Stimulated activated naive CD8-positive, alpha-beta T cell treated with anti-CD3 and anti-CD28 coated beads, Interleukin-15, Interleukin-2, amounts not matched to agents 100 U/mL and 50 U/mL, for 24 hours (primary cell): ENCODE measurements at regions not wholly inside any gene's neighbourhood (a gene's known extent, or its start where the extent isn't known, plus 50 kb on each side); places are given as distances from the start of the nearest gene placed in this dataset.
"Not testable (repeated sequence)": the region's sequence is repeated elsewhere in the genome, so short reads cannot be mapped to it uniquely, and the experiment has no call there.

ENCODE experiments used
- ATAC-seq: fragments of 150-1000 bp; cut with Tn5 transposase; one replicate; pipeline ENCODE4 v1.10.0; 2021
- DNase-seq: peaks from one replicate; pipeline ENCODE4 v3.0.0; 2021

DNA sequence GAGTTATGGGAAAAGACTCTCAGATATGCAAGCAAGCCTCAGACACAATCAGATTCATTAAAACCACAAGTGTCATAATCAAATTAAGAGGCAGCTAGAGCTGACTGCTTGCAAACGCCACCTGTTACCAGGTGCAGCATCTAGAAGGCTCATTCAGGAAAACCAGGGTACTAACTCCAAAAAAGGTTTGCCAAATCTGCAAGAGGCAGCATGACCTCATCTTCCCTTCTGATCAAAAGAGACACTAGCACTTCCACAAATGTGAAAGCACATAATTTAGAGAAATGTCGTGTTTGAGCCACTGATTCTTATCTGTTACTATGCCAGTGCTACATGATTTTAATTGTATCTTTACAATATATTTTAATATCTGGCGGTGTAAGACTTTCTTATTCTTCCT is 123.3 kb upstream of the NANOGP8 start:
- ATAC-seq (no peak), DNase-seq (no peak)

DNA sequence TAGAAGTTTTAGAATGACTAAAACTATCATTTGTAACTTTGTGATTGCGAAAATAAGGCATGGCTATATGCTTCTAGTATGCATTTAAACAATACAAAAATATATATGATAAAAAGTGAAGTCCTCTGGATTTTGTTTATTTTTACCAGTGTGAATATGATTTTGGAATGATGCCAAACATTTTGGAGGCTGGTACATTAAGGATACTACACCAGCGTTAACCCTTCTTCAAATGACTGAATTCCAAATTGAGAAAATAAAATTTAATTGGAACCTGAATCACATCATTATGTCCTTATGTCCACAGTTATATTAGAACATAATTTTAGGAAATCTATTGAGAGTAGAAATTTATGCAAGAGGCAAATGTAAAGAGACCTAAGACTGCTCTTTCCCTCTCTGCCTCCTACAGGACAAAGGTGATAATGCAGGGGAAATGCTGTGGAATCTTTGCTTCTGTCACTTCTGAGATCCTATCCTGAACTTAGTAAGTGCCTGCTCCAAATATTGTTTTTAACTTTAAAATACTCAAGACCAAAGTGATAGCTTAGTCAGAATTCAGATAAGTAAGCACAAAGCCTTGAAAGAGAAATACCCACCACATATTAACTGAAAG is 121.1 kb upstream of the NANOGP8 start:
- DNase-seq (peak; percentile 5), ATAC-seq (no peak)

DNA sequence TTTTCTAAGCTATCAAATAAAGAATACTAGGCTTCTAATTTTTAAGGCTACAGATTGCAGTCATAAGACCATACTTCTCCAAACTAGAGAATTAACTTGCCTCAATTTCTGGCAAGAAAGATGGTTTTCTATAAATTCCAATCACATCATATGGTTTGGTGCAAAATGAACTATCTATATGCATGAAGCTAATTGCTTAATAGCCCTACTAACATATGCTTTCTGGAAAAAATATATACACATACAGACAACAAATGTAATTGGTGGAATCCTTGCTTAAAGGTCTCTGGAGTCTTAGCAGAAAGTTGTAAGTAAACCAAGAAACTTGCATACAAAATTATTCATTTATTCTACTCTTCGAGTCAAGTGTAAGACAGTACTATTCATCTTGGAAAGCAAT is 113.1 kb upstream of the NANOGP8 start:
- no peak for ATAC-seq
- DNase-seq, result no peak

DNA sequence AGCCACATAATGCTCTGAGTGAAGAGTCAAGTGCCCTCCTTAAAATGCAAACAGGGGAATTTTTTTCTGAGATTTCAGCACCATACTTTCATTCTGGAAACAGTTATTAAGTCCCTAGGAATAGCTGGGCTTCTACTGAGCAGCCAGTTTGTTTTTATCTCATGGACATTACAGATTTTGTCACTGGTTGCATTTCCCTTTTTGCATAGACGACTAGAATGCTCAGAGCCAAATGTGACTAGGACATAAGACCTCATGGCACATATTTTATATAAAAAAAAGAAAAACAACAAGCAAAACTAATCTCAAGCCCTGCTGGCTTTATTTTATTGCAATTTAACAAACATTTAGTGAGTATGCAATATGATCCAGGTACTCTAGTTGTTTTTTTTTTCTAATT is 112.7 kb upstream of the NANOGP8 start:
- no peak for ATAC-seq
- DNase-seq, result no peak

DNA sequence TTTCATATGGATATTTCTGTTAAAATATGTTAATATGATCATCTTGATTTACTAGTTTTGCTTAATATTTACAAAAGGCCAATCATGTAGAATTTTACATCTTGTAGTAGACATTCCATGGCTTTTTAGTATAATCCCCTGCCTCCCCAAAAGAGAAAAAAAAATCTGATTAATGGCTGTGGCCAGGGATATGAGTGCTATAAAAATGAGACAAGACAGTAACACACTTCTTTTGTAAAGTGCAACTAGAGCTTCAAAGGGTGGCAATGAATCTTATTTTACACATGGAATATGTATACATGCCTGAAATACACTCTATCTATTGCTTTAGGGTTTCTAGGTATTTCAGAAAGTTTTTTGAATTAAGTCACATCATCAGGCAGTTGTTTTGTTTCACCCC is 112.2 kb upstream of the NANOGP8 start:
- DNase-seq (no peak), ATAC-seq (no peak)

DNA sequence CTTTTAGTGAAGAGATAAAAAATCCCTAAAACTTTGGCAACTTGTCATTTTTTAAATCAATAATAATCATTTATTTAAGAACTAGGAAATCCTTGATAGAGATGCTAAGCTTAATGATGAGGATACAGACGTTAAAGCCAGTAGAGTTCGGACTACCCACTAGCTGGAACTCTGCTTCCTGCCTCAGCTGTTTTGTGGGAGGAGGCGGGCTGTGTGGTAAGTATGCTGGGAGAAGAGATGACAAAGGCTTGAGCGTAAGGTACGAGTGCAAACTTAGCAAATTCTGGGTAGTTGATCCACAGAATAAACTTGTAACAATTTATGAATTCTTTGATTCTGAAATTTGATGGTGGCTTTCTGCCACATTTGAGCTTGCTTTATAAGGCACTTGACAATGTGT is 111.2 kb upstream of the NANOGP8 start:
- DNase-seq (no peak), ATAC-seq (no peak)

DNA sequence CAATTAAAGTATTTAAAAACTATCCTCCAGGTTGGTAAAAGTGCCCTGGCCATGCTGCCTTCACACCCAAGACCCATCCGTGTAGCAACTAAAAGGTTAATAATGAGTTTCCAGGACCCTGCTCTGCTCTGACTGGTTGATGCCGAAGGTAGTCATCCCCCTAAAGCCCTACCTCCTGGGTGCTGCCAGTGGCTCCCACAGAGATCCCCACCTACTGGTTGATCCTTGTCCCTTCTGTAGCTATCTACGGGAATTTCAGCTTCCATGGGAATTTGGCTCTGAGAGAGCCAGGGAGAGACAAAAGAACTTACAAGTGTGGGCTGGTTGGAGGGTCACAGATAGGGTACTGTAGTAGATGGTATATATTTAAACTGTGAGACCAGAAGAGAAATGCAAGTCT is 110.6 kb upstream of the NANOGP8 start:
- DNase-seq (no peak), ATAC-seq (no peak)

DNA sequence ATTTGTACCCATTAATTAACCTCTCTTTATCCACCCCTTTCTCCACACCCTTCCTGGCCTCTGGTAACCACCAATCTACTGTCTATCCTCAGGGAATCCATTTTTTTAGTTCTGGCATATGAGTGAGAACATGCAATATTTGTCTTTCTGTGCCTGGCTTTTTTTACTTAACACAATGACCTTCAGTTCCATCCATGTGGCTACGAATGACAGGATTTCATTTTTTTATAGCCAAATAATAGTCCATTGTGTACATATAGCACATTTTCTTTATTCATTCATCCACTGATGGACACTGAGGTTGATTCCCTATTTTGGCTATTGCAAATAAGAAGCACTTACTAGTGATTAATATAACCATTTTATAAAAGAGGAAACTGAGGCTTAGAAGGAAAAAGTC is 109.9 kb upstream of the NANOGP8 start:
- no peak for DNase-seq
- ATAC-seq, result no peak

DNA sequence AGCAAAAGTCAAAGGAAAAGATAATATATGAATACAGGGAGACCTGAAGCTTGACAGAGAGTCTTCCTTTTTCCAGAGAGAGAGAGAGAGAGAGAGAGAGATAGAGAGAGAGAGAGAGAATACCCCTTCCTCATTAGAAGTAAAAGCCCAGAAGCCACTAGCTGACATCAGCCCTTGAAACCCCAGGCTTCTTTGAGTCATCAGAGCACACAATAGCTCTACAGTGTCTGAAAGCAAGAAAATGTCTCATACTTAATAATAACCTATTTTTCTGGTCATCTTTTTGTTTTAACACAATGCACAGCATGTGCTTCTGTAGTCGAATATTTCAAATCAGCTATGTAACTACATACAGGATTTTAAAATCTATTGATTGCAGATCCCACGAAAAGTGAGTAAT is 109.2 kb upstream of the NANOGP8 start:
- no peak for DNase-seq
- ATAC-seq, result no peak

DNA sequence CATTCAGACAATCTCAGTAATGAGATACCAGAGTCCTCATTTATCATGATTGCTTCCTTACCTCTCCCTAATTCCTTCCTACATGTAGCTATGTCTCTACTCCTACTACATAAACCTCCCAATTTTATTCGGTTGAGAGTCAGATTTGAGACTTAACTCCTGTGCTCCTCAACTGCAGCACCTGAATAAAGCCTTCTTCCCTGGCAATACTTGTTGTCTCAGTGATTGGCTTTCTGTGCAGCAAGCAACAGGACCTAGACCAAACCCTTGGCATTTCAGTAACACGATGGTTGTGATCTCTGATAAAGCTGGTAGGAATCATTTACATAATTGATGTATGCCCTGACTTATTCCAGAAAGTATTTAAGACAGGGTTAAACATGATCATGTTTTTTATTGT is 106.7 kb upstream of the NANOGP8 start:
- ATAC-seq (no peak), DNase-seq (no peak)

DNA sequence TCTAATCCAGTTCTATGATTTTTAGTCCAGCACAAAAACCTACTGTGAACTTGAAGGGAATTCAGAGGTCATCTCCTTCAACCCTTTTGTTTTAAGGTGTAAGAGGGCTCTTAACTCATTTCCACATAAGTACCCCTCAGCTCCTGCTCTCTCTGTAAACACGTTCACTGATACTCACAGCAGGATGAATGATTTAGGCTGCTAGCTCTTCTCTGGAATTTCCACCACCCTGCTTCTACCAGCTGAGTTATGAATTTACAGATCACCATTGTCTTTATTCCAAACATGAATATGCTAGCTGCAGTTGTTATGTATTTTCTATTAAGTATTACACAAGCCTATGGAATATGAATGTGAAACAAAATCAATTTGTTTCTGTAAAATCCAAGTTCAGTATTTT is 101.3 kb upstream of the NANOGP8 start:
- ATAC-seq, result no peak
- DNase-seq, result no peak

DNA sequence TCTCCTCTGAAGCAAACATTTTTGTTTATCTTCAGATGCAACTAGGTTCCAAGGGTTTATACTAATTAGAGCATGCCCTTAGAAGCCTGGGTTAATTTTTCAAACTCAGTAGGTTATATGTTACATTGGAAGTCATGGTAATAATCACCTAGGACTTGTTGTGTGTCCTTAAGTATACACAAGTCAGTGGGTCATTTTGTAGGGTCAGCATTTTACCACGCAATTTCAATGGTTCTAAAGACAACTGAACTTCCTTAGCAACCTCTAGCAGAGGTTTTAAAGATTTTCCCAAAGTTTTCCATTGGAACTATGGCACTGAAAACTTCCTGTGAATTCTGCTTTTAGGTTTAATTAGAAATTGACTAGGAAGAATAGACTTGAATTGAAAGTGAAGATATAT is 99.6 kb upstream of the NANOGP8 start:
- ATAC-seq, result no peak
- DNase-seq, result no peak

DNA sequence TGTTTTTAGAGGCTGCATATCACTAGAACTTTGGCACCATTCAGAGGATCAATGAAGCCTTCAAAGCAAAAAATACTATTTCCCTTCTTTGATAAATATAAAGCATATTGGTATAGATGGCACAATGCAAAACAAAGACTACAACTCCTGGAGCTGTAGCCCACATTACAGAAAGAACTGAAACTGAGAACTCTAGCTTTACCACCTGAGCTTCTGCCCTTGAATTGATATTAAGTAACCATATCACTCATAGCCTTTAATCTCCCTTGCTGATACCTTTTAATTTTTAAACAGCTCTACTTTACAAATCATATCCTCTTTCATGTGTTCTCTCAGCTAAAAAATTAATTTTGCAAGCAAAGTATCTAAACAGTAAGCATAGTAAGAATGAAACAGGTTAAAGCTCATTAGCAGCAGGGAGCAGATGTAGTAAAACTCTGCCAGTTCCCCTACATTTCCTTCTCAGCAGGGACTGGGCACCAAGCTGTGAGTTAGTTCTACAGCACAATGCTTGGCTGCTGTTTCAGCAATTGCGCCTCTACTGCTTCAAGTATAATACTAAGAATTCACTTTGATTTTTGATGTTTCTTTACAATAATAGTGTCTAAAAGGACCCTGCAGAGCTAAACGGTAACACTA is 97.9 kb upstream of the NANOGP8 start:
- no peak for ATAC-seq
- DNase-seq, result no peak

DNA sequence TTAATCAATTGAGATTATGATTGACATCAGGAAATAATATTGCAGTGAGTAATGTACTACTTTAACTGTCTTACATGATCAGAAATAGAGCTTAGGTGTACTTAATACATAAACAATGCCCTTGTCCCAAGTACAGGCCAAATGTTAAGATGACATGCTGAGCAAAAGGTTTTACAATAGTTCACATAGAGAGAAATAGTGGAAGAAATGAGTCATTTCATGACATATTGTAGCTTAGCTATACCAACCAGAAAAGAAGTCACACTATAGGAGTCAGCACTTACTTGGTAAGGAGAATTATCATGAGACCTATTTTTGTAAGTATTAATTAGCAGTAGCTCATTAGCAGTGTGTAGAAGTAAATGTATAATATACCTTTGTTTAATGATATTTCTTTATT is 96.4 kb upstream of the NANOGP8 start:
- ATAC-seq (peak; percentile 63), DNase-seq (no peak)

DNA sequence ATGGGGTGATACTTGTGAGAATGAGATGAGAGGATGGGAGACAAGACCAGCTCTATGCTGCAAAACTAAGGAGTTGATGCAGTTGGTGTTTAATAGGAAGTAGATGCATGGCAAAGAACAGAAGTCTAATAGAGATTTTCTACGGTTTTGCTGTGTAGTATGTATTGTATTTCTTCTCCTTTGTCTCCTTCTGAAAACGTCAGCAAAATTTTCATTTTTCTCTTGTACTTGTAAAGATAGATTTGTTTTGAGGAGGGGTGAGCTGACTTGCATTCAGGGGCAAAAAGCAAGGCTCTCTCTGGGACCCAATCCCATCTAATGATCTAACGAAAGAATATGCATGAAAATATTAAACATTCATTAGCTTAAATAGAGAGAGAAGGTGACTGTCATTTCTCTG is 94.6 kb upstream of the NANOGP8 start:
- no peak for ATAC-seq
- DNase-seq, result no peak

DNA sequence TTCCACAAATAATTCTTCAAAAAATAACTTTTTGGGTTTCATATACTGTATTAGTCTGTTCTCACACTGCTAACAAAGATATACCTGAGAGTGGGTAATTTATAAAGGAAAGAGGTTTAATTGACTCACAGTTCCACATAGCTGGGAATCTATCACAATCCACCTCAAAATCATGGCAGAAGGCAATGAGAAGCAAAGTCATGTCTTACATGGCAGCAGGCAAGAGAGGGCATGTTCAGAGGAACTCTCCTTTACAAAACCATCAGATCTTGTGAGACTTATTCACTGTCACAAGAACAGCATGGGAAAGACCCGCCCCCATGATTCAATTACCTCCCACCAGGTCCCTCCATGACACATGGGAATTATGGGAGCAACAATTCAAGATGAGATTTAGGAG is 93.1 kb upstream of the NANOGP8 start:
- not testable (repeated sequence) for ATAC-seq, DNase-seq

DNA sequence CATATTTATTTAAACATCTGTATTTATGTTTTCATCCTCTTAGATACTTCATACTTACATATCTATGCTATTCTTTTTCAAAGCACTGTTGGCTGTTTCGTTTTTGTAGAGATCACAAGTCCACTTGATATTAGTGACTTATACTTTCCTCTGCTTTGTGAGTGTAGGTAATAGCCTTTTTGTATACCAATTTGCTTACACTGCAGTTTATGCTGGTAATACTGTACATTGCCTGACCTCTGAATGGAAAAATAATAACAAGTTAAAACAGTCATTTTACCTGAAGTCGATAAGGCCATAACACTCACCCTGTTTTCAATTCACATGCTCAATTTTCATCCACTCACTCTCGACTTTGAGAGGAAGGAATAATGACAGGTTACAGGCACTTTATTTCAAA is 89.9 kb upstream of the NANOGP8 start:
- ATAC-seq (no peak), DNase-seq (no peak)

DNA sequence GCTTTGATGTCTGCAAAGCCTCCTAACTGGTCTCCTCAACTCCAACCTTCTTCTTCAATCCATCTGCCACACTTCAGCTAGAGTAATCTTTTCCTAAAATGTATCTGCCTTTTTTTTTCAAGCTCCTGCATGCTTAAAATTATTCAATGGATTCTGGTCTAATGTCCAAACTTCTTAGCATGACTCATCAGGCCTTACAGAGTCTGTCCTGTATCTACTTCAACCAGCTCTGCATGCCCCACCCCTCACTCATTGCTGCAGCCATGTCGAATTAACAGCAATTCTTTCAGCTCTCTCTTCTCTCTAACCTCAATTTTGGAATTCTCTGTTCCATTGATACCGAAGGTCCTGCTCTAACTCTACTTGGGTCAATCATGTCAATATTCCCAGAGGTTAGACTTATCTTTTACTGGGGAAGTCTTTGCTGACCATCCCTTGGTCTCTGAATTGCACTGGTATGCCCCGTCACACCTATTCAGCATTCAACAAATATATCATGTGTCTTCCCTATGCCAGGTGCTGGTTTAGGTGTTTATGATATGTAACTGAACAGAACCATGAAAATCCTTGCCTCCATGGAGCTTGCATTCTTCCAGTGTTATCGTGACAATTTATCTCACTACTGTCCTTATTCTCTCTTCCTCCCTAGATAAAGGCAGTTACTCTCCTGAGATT is 88.5 kb upstream of the NANOGP8 start:
- no peak for DNase-seq

DNA sequence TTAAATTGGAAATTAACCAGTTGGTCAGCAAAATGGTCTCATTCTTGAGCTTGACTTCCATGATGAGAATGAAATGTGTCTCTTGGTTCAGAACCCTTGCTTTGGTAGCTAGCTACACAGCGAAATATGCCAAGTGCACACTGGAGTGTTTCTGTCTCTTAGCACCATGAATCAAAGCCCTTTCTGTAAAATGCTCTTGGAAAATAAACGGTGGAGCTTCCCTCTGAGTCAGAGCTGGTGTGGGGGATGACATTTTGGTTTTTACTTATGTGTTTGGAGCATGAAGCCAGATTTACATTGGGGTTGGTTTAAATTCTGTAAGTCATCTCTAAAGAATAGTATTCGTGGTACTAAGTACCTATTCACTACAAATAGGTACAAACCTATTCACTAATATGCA is 85.1 kb upstream of the NANOGP8 start:
- ATAC-seq, result no peak
- no peak for DNase-seq

More for the DNA sequence above, 88.5 kb upstream of the NANOGP8 start:
- no peak for ATAC-seq

DNA sequence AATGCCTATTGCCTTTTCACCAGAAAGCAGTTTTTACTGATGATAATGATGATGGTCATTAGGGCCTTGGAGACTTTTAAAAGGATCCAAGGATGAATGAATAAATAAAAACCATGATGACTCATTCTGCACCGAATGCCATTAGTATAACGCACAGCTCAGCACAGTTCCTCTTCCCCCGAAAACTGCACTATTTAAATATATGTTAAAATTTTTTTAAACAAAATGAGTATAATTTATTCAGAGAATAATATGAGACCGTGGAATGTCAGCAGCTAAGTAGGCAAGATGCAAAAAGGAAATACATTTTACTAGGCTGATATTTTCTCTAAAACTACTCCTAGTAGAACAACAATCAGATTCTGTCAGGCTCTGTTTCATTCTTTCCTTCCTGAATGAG is 83.4 kb upstream of the NANOGP8 start:
- no peak for DNase-seq
- ATAC-seq, result no peak

DNA sequence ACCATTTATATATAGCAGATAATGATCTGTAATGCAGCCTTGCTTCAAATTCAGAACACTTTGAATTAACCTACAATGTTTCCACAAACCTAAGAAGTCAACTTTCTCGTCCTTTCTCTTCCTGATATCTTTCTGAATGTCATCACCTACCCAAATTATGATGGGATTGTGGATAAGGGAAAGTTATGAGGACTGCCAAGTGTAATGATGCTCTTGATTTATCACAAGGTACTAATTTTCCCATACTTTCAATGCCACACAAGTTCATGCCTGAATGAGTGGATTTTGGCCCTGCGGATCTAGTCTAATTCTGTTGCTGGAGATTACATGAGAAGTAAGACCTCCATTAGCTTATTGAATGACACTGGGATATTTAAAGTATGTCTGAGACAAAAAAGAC is 82.6 kb upstream of the NANOGP8 start:
- no peak for ATAC-seq
- DNase-seq, result no peak

DNA sequence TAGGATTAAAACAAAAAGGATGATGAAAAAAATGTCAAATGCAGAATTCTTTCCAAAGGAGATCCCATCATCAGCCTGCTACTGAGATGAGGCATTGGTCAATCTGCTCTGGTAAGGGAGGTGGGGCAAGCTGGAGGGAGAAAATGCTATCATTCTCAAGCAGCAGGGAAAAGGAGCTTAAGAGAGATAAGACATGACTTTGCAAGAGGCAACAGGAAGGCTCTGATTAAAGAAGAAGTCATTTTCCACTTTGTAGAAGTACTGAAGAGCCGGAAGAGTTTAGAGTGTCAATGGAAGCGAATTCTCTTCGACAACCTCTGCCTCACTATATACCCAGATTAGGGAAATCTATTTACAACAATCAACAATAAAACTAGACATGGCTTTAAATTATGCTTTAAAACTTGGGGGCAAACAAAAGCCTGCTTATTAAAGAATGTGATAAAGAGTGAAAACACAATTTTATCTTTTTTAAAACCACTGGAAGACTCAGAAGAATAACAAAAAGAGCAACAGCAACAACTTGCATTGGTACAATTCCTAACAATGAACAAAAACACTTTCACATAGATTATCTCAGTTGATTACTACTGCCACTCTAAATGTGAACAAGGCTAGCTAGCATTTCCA is 81.8 kb upstream of the NANOGP8 start:
- no peak for DNase-seq
- ATAC-seq, result no peak

DNA sequence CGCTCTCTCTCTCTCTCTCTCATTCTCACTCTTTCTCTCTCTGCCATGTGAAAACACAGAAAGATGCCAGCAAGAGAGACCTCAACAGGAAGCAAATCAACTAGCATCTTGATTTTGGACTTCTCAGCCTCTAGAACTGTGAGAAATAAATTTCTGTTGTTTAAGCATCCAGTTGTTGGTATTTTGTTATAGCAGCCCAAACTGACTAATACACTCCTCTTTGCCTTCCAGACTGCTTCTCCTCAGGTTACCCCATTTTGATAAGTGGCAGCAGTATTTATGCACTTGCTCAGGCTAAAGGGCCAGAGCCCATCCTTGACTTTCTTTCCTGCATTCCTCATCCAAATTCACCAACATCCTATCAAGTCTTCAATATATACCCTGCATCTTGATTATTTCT is 76.6 kb upstream of the NANOGP8 start:
- no peak for DNase-seq
- no peak for ATAC-seq

DNA sequence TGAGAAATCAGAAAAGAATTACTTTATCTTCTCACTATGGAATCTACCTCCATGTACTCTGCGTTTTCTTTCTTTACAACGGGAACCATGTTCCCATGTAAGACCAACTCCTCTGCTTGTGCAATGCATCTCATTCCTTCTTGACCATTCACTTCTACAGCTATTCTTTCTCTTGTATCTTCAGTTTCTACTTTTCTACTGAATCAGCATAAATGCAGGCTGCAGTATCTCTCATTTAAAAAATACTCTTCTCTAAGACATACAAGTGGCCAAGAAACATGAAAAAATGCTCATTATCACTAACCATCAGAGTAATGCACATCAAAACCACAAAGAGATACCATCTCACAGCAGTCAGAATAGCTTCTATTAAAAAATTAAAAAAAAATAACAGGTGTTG is 74.1 kb upstream of the NANOGP8 start:
- ATAC-seq (no peak), DNase-seq (no peak)
